ENCODE measurements at regions not wholly inside any gene's neighbourhood (a gene's known extent, or its start where the extent isn't known, plus 50 kb on each side); places are given as distances from the start of the nearest gene placed in this dataset.
"Not testable (repeated sequence)": the region's sequence is repeated elsewhere in the genome, so short reads cannot be mapped to it uniquely, and the experiment has no call there.

DNA sequence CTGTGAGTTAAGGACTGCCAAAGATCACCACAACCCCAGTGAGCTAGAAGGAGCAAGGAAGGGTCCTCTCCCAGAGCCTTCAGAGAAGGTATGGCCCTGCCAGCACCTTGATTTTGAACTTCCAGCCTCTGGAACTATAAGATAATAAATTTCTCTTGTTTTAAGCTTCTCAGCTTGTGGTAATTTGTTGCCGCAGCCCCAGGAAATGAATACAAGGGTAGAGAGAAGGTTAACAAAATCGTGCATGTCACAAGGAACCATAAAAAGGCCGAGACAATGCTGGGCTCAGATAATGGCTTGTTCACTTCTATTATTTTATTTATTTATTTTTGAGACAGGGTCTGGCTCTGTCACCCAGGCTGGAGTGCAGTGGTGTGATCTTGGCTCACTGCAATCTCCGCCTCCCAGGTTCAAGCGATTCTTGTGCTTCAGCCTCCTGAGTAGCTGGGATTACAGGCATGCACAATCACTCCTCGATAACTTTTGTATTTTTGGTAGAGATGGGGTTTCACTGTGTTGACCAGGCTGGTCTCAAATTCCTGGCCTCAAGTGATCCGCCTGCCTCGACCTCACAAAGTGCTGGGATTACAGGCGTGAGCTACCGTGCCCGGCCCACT, 71.5 kb downstream of the WSB1 start:
- not testable (repeated sequence) for H3K27me3 ChIP-seq (ENCODE audit: control insufficient read depth in 2 of 2, insufficient read depth in 1 of 2, low read length in 1 of 2); DNase-seq (ENCODE audit: low read depth in 6 of 9, low spot score in 9 of 9); H3K27ac ChIP-seq (ENCODE audit: low read depth in 1 of 2, low read length in 1 of 2); H3K4me3 ChIP-seq (ENCODE audit: low read length in 2 of 2); H3K4me1 ChIP-seq (ENCODE audit: control insufficient read depth in 2 of 2, insufficient read depth in 2 of 2, low read length in 2 of 2); H3K9me3 ChIP-seq (ENCODE audit: control insufficient read depth in 2 of 2, insufficient read depth in 1 of 2, low read length in 1 of 2); H3K36me3 ChIP-seq (ENCODE audit: control insufficient read depth in 2 of 2, insufficient read depth in 2 of 2, low read length in 1 of 2)
- WGBS = 89% methylated on average over 11 of the region's 11 CpGs

GRCh38 chr17:27366437-27366836, 72.5 kb downstream of the WSB1 start:
- H3K27me3 ChIP-seq (ENCODE audit: control insufficient read depth in 2 of 2, insufficient read depth in 1 of 2, low read length in 1 of 2) = no peaks in the 10 kb centered on the region
- H3K4me1 ChIP-seq (ENCODE audit: control insufficient read depth in 2 of 2, insufficient read depth in 2 of 2, low read length in 2 of 2) = no peaks in the 10 kb centered on the region
- no peaks in the 10 kb centered on the region for H3K36me3 ChIP-seq (ENCODE audit: control insufficient read depth in 2 of 2, insufficient read depth in 2 of 2, low read length in 1 of 2)
- H3K4me3 ChIP-seq (ENCODE audit: low read length in 2 of 2) = no peak overlapping the region
- no peak for DNase-seq (ENCODE audit: low read depth in 6 of 9, low spot score in 9 of 9)
- WGBS = 94% methylated on average over 5 of the region's 5 CpGs
- no peak overlapping the region for H3K27ac ChIP-seq (ENCODE audit: low read depth in 1 of 2, low read length in 1 of 2)
- no peaks in the 10 kb centered on the region for H3K9me3 ChIP-seq (ENCODE audit: control insufficient read depth in 2 of 2, insufficient read depth in 1 of 2, low read length in 1 of 2)

DNA sequence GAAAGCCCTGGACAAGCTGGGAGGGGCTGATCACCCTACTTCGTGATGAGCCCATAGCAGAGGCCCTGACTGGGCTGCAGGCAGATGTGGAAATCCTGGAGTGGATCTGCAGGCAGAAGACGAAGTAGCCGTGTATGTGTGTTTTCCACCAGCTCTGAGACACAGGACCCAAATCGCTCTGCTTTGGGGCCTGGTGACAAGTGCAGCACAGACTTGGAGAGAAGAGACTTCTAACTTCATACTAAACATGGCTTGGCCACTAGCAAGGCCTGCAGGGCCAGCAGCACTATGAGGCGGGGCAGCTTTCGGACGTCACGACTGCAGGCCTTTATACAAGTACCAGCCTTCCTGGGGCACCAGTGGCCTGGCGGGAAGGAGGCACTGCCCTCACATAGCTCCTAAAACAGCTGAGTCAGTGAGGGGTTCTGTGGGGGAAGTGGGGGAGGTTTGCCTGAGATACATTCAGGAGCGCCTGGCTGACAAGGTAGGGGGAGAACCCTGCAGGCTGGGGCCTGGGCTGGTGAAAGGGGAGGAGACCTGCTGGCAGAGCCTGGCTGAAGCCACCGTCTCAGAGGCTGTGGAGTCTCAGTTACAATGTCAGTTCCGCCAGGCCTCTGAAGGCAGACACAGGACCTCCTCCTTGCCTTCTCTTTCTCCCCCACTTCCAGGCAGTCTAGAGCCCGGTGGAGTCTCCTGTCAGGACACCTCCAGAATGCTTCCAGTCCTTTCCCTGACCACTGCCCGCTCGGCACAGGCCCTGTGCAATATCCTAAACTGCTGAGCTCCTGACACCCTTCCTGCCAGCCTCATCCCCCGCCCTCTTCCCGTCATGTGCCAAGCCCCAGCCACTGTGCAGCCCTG, 73.4 kb downstream of the WSB1 start:
- no peaks in the 10 kb centered on the region for H3K9me3 ChIP-seq (ENCODE audit: control insufficient read depth in 2 of 2, insufficient read depth in 1 of 2, low read length in 1 of 2)
- no peaks in the 10 kb centered on the region for H3K27me3 ChIP-seq (ENCODE audit: control insufficient read depth in 2 of 2, insufficient read depth in 1 of 2, low read length in 1 of 2)
- no peak overlapping the region for H3K4me3 ChIP-seq (ENCODE audit: low read length in 2 of 2)
- no peak overlapping the region for H3K27ac ChIP-seq (ENCODE audit: low read depth in 1 of 2, low read length in 1 of 2)
- WGBS = 74% methylated on average over 17 of the region's 17 CpGs
- DNase-seq (ENCODE audit: low read depth in 6 of 9, low spot score in 9 of 9) = no peak
- H3K36me3 ChIP-seq (ENCODE audit: control insufficient read depth in 2 of 2, insufficient read depth in 2 of 2, low read length in 1 of 2) = no peaks in the 10 kb centered on the region
- no peaks in the 10 kb centered on the region for H3K4me1 ChIP-seq (ENCODE audit: control insufficient read depth in 2 of 2, insufficient read depth in 2 of 2, low read length in 2 of 2)

DNA sequence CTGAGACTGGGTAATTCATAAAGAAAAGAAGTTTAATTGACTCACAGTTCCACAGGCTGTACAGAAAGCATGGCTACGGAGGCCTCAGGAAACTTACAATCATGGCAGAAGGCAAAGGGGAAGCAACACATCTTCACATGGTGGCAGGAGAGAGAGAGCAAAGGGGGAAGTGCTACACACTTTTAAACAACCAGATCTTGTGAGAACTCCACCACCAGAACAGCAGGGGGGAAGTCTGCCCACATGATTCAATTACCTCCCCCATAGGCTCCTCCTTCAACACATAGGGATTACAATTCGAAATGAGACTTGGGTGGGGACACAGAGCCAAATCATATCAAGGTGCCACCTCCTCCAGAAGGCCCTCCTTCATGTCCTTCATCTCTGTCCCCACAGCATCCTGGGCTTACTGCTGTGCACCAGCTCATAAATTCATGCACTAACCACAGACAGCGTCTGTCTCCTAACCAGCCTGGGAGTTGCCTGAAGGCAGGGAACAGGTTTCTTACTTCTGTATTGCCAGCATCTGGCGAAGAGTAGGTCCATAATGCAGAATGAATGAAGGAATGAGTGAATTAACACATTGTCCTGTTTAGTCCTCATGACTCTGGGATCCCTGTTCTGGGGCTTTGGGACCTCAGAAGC, 74.4 kb downstream of the WSB1 start:
- Histone ChIP-seq H3K9me3 (ENCODE audit: control insufficient read depth in 2 of 2, insufficient read depth in 1 of 2, low read length in 1 of 2) (no peaks in the 10 kb centered on the region), H3K4me3 (ENCODE audit: low read length in 2 of 2) (no peak overlapping the region), H3K27me3 (ENCODE audit: control insufficient read depth in 2 of 2, insufficient read depth in 1 of 2, low read length in 1 of 2) (no peaks in the 10 kb centered on the region), H3K27ac (ENCODE audit: low read depth in 1 of 2, low read length in 1 of 2) (no peak overlapping the region), H3K4me1 (ENCODE audit: control insufficient read depth in 2 of 2, insufficient read depth in 2 of 2, low read length in 2 of 2) (no peaks in the 10 kb centered on the region), H3K36me3 (ENCODE audit: control insufficient read depth in 2 of 2, insufficient read depth in 2 of 2, low read length in 1 of 2) (no peaks in the 10 kb centered on the region)
- WGBS = 85% methylated on average over 4 of the region's 4 CpGs
- no peak for DNase-seq (ENCODE audit: low read depth in 6 of 9, low spot score in 9 of 9)

GRCh38 chr17:27368980-27369379, 75.1 kb downstream of the WSB1 start:
- Histone ChIP-seq H3K4me3 (ENCODE audit: low read length in 2 of 2) (no peak overlapping the region), H3K27ac (ENCODE audit: low read depth in 1 of 2, low read length in 1 of 2) (no peak overlapping the region), H3K9me3 (ENCODE audit: control insufficient read depth in 2 of 2, insufficient read depth in 1 of 2, low read length in 1 of 2) (peaks cover 0 to 3% of the 10 kb centered on the region in 2 donors), H3K4me1 (ENCODE audit: control insufficient read depth in 2 of 2, insufficient read depth in 2 of 2, low read length in 2 of 2) (no peaks in the 10 kb centered on the region), H3K36me3 (ENCODE audit: control insufficient read depth in 2 of 2, insufficient read depth in 2 of 2, low read length in 1 of 2) (no peaks in the 10 kb centered on the region), H3K27me3 (ENCODE audit: control insufficient read depth in 2 of 2, insufficient read depth in 1 of 2, low read length in 1 of 2) (no peaks in the 10 kb centered on the region)
- DNase-seq (ENCODE audit: low read depth in 6 of 9, low spot score in 9 of 9) = no peak
- WGBS = 94% methylated on average over 4 of the region's 4 CpGs

DNA sequence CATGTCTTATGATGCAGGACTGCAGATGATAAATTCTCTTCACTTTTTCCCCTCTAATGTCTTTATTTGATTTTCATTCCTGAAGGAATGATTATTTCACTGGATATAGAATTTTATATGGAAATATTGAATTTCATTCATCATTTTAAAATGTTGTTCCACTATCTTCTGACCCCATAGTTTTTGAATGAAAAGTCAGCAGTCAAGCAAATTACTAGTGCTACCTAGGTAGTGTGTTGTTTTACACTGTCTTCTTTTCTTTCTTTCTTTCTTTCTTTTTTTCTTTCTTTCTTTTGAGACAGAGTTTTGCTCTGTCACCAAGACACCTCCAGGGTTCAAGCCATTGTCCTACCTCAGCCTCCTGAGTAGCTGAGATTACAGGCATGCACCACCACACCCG, 76.9 kb downstream of the WSB1 start:
- Histone ChIP-seq H3K27ac (ENCODE audit: low read depth in 1 of 2, low read length in 1 of 2) (no peak overlapping the region), H3K4me3 (ENCODE audit: low read length in 2 of 2) (no peak overlapping the region), H3K36me3 (ENCODE audit: control insufficient read depth in 2 of 2, insufficient read depth in 2 of 2, low read length in 1 of 2) (no peaks in the 10 kb centered on the region), H3K9me3 (ENCODE audit: control insufficient read depth in 2 of 2, insufficient read depth in 1 of 2, low read length in 1 of 2) (peaks cover 0 to 3% of the 10 kb centered on the region in 2 donors), H3K27me3 (ENCODE audit: control insufficient read depth in 2 of 2, insufficient read depth in 1 of 2, low read length in 1 of 2) (no peaks in the 10 kb centered on the region), H3K4me1 (ENCODE audit: control insufficient read depth in 2 of 2, insufficient read depth in 2 of 2, low read length in 2 of 2) (no peaks in the 10 kb centered on the region)
- no peak for DNase-seq (ENCODE audit: low read depth in 6 of 9, low spot score in 9 of 9)
- 97% methylated on average over 1 of the region's 1 CpG for WGBS

DNA sequence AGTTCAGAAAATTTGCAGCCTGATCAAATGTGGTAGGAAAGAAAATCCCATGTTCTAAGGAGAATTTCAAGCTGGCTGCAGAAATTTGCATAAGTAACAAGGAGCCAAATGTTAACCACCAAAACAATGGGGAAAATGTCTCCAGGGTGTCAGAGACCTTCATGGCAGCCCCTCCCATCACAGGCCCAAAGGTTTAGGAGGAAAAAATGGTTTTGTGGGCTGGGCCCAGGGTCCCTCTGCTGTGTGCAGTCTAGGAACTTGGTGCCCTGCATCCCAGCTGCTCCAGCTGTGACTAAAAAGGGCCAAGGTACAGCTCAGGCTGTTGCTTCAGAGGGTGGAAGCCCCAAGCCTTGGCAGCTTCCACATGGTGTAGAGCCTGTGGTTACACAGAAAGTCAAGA, 79.8 kb downstream of the WSB1 start:
- not testable (repeated sequence) for H3K36me3 ChIP-seq (ENCODE audit: control insufficient read depth in 2 of 2, insufficient read depth in 2 of 2, low read length in 1 of 2); DNase-seq (ENCODE audit: low read depth in 6 of 9, low spot score in 9 of 9); H3K4me3 ChIP-seq (ENCODE audit: low read length in 2 of 2); H3K9me3 ChIP-seq (ENCODE audit: control insufficient read depth in 2 of 2, insufficient read depth in 1 of 2, low read length in 1 of 2); H3K4me1 ChIP-seq (ENCODE audit: control insufficient read depth in 2 of 2, insufficient read depth in 2 of 2, low read length in 2 of 2); H3K27me3 ChIP-seq (ENCODE audit: control insufficient read depth in 2 of 2, insufficient read depth in 1 of 2, low read length in 1 of 2); H3K27ac ChIP-seq (ENCODE audit: low read depth in 1 of 2, low read length in 1 of 2)

DNA sequence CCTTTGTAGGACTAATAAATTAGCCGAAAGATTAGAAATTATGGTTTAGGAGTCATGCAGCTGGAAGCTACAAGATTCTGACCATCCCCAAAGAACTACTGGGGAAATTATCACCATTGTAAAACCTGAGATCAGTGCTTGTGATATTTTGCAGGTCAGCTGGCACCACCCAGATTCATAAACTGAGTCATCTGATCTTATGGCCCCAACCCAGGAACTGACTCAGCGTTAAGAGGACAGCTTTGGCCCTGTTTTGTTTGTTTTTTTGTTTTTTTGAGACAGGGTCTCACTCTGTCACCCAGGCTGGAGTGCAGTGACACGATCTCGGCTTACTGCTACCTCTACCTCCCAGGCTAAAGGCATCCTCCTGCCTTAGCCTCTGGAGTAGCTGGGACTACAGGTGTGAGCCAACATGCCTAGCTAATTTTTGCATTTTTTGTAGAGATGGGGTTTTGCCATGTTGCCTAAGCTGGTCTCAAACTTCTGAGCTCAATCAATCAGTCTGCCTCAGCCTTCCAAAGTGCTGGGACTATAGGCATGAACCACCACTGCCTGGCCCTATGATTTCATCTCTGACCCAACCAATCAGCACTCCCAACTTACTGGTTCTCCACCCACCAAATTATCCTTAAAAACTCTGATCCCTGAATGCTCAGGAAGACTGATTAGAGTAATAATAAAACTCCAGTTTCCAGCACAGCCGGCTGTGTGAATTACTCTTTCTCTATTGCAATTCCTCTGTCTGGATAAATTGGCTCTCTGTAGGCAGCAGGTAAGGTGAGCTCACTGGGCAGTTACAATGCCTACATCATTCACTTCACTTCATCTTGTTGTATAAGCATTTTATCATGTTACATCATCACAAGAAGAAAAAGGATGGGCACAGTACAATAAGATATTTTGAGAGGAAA, 79.4 kb upstream of the KSR1 start:
- Histone ChIP-seq H3K27me3 (ENCODE audit: control insufficient read depth in 2 of 2, insufficient read depth in 1 of 2, low read length in 1 of 2) (no peaks in the 10 kb centered on the region), H3K4me1 (ENCODE audit: control insufficient read depth in 2 of 2, insufficient read depth in 2 of 2, low read length in 2 of 2) (no peaks in the 10 kb centered on the region), H3K27ac (ENCODE audit: low read depth in 1 of 2, low read length in 1 of 2) (no peak overlapping the region), H3K9me3 (ENCODE audit: control insufficient read depth in 2 of 2, insufficient read depth in 1 of 2, low read length in 1 of 2) (peaks cover 0 to 3% of the 10 kb centered on the region in 2 donors), H3K36me3 (ENCODE audit: control insufficient read depth in 2 of 2, insufficient read depth in 2 of 2, low read length in 1 of 2) (no peaks in the 10 kb centered on the region), H3K4me3 (ENCODE audit: low read length in 2 of 2) (no peak overlapping the region)
- no peak for DNase-seq (ENCODE audit: low read depth in 6 of 9, low spot score in 9 of 9)
- whole genome bisulfite sequencing = 95% methylated on average over 5 of the region's 5 CpGs
